Lung (tissue), 11 donors: ENCODE measurements at regions not wholly inside any gene's neighbourhood (a gene's known extent, or its start where the extent isn't known, plus 50 kb on each side); places are given as distances from the start of the nearest gene placed in this dataset.

Experiments
- ATAC-seq: fragments of 200-7000 bp; cut with Tn5 transposase; one replicate; pipeline ENCODE4 v1.9.1; 2020; ENCODE audit warnings: moderate number of reproducible peaks; ENCODE audit not compliant: insufficient read depth, low FRiP score
- DNase-seq, 3 donors: peaks; one replicate each; pipeline ENCODE4 v3.0.0-alpha.2; 2013 to 2017
- H3K27ac ChIP-seq, 2 donors: one replicate each; pipeline ENCODE4 v1.5.1; 2013; ENCODE audit warnings: mild to moderate bottlenecking in 2 of 2, moderate library complexity in 2 of 2, control low read depth in 1 of 2, inconsistent platforms in 1 of 2, low read depth in 1 of 2, low read length in 1 of 2
- H3K27me3 ChIP-seq, 3 donors: one replicate each; pipeline ENCODE4 v1.5.1; 2013; ENCODE audit warnings: low read length in 2 of 3; ENCODE audit not compliant: control insufficient read depth in 3 of 3, insufficient read depth in 3 of 3
- H3K36me3 ChIP-seq, 4 donors: one replicate each; pipeline ENCODE4 v1.5.1; 2013; ENCODE audit warnings: low read length in 4 of 4, mild to moderate bottlenecking in 1 of 4, moderate library complexity in 1 of 4; ENCODE audit not compliant: control insufficient read depth in 4 of 4, insufficient read depth in 4 of 4
- H3K4me1 ChIP-seq, 5 donors: one replicate each; pipeline ENCODE4 v1.5.1; 2013; ENCODE audit warnings: low read length in 5 of 5, mild to moderate bottlenecking in 2 of 5, moderate library complexity in 1 of 5; ENCODE audit not compliant: control insufficient read depth in 5 of 5, insufficient read depth in 5 of 5
- H3K4me3 ChIP-seq: one replicate; pipeline ENCODE4 v1.5.1; 2013; ENCODE audit warnings: mild to moderate bottlenecking, control low read depth, moderate library complexity
- H3K9ac ChIP-seq, 2 donors: one replicate each; pipeline ENCODE4 v1.5.1; 2013; ENCODE audit warnings: low read length in 2 of 2, control low read depth in 1 of 2; ENCODE audit not compliant: insufficient read depth in 1 of 2
- H3K9me3 ChIP-seq, 4 donors: one replicate each; pipeline ENCODE4 v1.5.1; 2013; ENCODE audit warnings: low read length in 3 of 4, mild to moderate bottlenecking in 1 of 4, moderate library complexity in 1 of 4; ENCODE audit not compliant: control insufficient read depth in 4 of 4, insufficient read depth in 3 of 4
- CTCF ChIP-seq: IDR thresholded peaks from 2 replicates; pipeline ENCODE4 v1.5.1; 2012; ENCODE audit warnings: mild to moderate bottlenecking; ENCODE audit errors: control extremely low read depth, extremely low read depth
- WGBS, 2 donors: extraction: QIAGEN DNeasy Blood & Tissue Kit; methylation state at CpG; one replicate each; pipeline ENCODE4 v1.1.7; 2013; 5-methylcytosine and 5-hydroxymethylcytosine counted together
- donor health status: control.
- donor health status: control.
- donor health status: Bipolar disorder and iron deficiency.
- donor health status: healthy.
- donor health status: DM: yes; HTN: yes; CAD: no.

- Histone ChIP-seq H3K27me3 (no peaks in the 10 kb centered on the region), H3K27ac (no peak overlapping the region), H3K4me1 (no peaks in the 10 kb centered on the region), H3K36me3 (no peaks in the 10 kb centered on the region), H3K9ac (no peak overlapping the region), H3K4me3 (no peak overlapping the region), H3K9me3 (peaks cover 0 to 3% (median under 1%) of the 10 kb centered on the region in 4 donors)
- DNase-seq (no peak), ATAC-seq (no peak)
- 76 to 83% methylated on average over 3 of the region's 3 CpGs for WGBS, 2 donors
- TF ChIP-seq CTCF: no peak
These were observed 1266.2 kb upstream of the CDH18 start for GRCh38 chr5:21254161-21254560.

- ATAC-seq (no peak), DNase-seq (no peak)
- Histone ChIP-seq H3K4me1 (no peaks in the 10 kb centered on the region), H3K27me3 (no peaks in the 10 kb centered on the region), H3K4me3 (no peak overlapping the region), H3K9me3 (no peaks in the 10 kb centered on the region), H3K36me3 (no peaks in the 10 kb centered on the region), H3K9ac (no peak overlapping the region), H3K27ac (no peak overlapping the region)
- WGBS, 2 donors: 50 to 77% methylated on average over 3 of the region's 3 CpGs
- TF ChIP-seq CTCF: no peak
These were observed 1257.0 kb upstream of the CDH18 start for GRCh38 chr5:21244982-21245381.

GRCh38 chr5:21238786-21239185, 1250.8 kb upstream of the CDH18 start:
- no peak for TF ChIP-seq CTCF
- Histone ChIP-seq H3K36me3 (no peaks in the 10 kb centered on the region), H3K4me3 (no peak overlapping the region), H3K27me3 (no peaks in the 10 kb centered on the region), H3K9ac (no peak overlapping the region), H3K27ac (no peak overlapping the region), H3K9me3 (no peaks in the 10 kb centered on the region), H3K4me1 (no peaks in the 10 kb centered on the region)
- 62 to 74% methylated on average over 4 of the region's 4 CpGs for WGBS, 2 donors
- ATAC-seq: no peak
- DNase-seq: no peak

GRCh38 chr5:21237461-21237860, 1249.5 kb upstream of the CDH18 start:
- Histone ChIP-seq H3K27ac (no peak overlapping the region), H3K27me3 (no peaks in the 10 kb centered on the region), H3K4me1 (no peaks in the 10 kb centered on the region), H3K9me3 (no peaks in the 10 kb centered on the region), H3K9ac (no peak overlapping the region), H3K4me3 (no peak overlapping the region), H3K36me3 (no peaks in the 10 kb centered on the region)
- WGBS, 2 donors: 59 to 60% methylated on average over 1 of the region's 1 CpG
- no peak for ATAC-seq
- no peak for DNase-seq
- no peak for TF ChIP-seq CTCF
